GM21390 (cell line): ENCODE measurements at regions not wholly inside any gene's neighbourhood (a gene's known extent, or its start where the extent isn't known, plus 50 kb on each side); places are given as distances from the start of the nearest gene placed in this dataset.
"Not testable (repeated sequence)": the region's sequence is repeated elsewhere in the genome, so short reads cannot be mapped to it uniquely, and the experiment has no call there.

Experiments
- ATAC-seq: cut with Tn5 transposase; IDR thresholded peaks from one replicate; pipeline ENCODE4 v1.9.1; 2021; ENCODE audit not compliant: unreplicated experiment

GRCh38 chr1:214141486-214141885 is 139.5 kb upstream of the SMYD2 start:
- ATAC-seq: no peak

GRCh38 chr1:214143006-214143992 is 137.7 kb upstream of the SMYD2 start:
- ATAC-seq: no peak

- not testable (repeated sequence) for ATAC-seq
These were observed 136.4 kb upstream of the SMYD2 start for GRCh38 chr1:214144521-214144920.

- no peak for ATAC-seq
These were observed 134.4 kb upstream of the SMYD2 start for GRCh38 chr1:214146523-214146922.

DNA sequence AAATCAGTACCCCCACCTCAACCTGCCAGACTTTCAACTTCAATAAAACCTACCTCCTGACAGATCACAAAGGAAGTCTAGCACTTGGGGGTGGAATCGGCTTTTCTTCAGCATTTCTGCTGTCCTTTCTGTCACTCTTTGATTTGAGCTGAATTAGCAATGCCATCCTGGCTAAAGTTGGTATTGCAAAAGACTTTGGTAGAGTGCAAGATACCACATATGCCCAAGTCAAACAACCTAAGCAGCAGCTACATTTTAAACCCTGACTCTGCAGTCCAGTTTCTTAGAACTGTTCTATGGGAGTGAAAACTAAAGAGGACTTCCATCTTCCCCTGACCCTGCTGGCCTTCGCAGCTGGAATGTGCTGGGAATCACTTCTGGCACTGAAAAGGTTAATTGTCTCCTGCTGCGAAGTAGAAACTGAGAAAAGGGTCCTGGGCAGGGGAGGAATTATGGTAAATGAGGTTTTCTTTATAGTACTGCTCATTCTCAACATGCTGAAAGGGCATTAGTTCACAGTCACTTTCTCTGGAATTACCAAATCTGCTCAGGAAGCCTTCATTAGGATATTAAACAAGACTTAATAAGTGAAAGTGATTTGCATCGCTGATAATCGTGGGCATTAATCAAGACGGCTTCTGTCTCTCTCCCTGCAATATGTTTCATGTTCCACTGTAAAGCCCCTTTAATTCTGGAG is 126.2 kb upstream of the SMYD2 start:
- ATAC-seq: no peak

DNA sequence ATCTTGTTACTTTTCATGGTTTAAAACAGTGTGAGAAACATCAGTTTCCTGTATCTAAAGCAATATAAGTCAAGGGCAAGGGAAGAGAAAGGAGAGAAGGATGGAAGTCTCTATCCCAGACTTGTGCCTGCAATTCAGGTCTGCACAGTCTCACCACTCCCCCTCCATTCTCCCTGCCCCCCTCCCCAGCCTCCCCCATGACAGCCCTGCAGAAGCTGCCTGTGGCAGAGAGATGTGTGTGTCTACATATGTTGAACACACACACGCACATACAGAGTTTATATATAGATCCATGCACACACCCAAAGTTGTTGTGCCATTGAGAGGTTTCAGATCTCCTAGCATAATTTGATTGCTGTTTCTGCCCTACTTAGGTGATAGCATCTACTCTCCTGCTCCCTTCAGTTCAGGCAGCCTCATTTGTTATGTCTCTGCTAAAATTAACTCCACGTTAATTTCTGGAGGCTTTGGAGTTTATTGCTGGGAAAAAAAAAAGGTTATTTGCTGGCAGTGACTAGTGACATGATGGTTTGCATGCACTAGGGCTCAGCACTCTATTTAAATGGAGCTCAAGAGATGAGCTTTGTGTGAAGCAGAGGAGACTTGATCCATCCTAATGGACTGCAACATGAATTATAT is 124.9 kb upstream of the SMYD2 start:
- ATAC-seq: no peak

- no peak for ATAC-seq
These were observed 116.8 kb upstream of the SMYD2 start for GRCh38 chr1:214164173-214164572.

DNA sequence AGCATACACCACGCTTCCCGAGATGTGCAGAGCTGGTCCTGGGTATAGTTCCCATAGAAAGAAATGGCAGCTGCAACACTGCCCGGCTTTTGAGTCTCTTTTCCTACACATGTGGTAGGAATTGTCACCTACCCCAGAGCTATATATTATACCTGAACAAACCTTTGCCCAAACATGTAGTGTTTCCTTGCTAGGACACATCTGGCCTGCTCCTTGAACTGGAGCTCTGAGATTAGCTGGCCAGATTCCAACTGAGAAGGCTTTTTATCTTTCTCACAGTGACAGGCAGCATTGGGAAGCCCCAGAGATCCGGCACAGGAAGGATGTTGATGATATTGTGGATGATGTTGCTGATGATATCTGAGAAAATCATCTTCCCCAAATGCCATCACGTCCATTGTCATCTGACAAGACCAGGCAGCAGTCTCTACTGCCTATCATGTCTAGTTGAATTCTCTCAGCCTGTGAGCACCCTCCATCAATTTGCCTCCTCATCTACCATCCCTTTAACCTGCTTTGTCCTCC is 115.0 kb upstream of the SMYD2 start:
- no peak for ATAC-seq

DNA sequence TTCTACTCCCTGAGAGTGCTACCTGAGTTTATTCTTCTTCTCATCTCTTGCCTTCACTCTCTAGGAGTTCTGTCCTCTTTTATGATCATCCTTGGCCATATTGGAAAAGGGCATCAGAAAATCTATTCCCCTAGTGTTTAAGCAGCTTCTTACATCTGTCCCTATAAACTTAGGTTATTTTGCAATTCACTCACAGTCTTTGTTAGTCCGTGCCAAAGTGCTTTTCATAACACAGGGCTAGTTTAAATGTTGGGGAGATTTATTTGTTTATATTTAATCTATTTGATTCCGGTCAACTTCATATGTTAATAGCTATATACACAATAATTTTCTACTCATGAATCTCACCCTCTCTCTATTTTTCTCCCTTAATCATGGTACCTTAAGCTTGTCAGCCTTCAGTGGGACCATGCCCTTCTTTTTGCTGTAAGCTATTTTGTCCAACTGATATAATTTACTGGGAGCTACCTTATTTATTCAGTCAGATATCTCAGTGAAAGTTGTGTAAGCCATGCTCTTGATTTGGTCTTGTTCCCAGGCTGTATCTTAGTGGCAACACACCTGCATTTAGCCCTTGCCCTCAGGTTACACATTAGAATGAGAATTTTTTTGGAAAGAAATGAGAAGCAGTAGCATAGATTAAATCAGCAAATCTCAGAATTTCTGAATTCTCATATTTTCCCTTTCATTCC is 106.3 kb upstream of the SMYD2 start:
- no peak for ATAC-seq

DNA sequence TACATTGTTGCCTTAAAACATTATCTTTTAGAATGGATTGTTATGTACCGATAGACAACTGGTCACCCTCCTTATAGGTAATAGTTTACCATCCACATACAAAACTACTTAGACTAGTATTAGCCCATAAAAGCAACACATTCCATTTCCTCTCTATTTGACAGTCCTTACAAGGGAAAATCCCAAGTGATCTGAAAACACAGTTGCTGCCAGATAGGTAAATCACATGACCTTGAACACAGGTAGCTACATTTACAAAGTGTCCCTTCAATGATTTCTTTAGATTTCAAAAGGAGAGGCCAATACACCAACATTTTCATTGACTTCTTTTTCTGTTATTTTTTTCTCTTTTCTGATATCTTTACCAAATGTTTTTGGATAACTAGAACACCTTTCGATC is 102.9 kb upstream of the SMYD2 start:
- no peak for ATAC-seq

GRCh38 chr1:214184992-214185391 is 96.0 kb upstream of the SMYD2 start:
- no peak for ATAC-seq

DNA sequence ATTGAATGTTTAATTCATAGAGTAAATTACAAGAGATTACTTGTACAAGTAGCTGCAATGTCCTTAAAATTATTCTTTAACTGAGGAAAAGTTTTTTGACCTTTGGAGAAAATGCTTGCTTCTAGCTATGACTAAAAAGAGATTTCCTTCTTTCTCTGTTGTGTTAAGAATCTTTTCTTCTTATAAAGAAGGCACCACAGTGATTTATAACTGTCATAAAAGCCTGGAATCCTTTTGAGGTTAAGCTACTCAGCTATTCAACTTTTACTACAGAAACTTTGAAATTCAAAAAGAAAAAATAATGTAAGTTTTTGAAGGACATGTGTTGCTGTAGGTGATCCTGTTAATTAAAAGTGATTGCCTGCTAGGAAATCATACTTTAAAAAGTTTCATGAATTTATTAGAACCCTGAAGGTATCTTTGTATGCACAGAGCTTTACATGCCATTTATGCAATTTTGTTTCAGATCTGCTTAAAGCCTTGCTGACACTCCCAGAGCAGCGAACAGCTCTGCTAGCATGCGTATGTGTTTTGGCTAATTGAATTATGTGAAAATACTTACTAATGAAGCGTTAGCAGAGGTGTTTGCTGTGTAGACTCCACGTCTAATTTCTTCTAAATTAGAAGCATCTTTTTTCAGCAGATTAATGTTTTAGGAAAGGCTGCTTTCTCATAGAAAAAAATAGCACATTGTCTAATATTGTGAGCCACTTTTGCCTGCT is 94.7 kb upstream of the SMYD2 start:
- ATAC-seq: no peak

- ATAC-seq: no peak
These were observed 93.6 kb upstream of the SMYD2 start for GRCh38 chr1:214187121-214187900.

GRCh38 chr1:214187933-214188332 is 93.0 kb upstream of the SMYD2 start:
- no peak for ATAC-seq

DNA sequence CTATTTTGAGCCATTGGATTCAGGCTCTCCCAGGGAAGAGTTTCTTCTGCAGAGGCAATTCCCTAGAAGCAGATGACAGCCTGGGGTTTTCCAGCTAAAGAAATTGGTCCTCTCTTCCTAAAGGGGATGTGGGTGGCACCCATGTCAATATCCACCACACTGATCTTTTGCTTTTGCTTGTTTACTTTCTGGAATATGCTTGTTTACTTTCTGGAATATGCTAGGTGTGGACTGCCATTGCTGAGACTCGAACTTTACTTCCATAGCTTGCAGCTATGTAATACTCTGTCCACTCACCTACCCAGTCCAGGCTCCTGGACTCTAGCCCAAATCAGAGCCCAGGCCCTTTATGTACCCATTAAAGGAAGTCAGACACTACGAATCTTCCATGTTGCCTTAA is 92.1 kb upstream of the SMYD2 start:
- no peak for ATAC-seq

DNA sequence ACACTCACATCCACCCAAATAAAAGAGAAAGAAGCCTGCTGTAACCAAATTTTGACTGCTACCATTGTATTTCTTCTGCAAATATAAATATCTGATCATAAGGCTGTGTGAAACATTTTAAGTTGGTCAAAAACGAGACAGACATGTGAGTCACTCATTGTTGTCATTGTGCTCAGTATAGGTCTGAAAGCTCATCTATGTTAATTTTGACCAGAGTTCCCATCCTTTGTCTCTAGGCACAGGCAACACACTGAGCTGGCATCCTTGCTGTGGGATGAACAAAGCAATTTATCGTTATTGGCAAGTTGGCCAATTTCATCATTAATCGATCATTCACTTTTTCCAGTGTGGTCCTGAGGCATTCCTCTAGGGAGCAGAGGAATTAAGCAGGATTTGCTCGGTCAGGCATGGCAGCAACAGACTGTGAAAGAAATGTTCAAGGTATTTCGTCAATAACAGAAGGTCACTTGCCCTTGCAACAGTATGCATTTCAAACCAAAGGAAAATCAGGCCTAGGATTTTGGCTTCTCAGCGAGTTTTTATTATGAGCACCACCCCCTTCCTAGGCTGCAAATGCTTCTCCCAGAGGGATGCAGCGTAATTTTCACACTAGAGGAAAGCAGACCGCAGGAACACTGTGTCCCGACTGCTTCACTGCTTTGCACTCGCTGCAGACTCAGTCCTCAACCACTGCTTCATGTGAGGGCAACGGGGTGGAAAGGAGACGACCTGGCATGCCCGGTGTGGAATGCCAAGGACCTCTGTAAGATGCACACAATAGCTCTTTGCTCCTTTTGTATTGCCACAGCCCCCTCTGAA is 87.9 kb upstream of the SMYD2 start:
- no peak for ATAC-seq

GRCh38 chr1:214193691-214194090 is 87.3 kb upstream of the SMYD2 start:
- no peak for ATAC-seq

GRCh38 chr1:214198571-214198970 is 82.4 kb upstream of the SMYD2 start:
- no peak for ATAC-seq

DNA sequence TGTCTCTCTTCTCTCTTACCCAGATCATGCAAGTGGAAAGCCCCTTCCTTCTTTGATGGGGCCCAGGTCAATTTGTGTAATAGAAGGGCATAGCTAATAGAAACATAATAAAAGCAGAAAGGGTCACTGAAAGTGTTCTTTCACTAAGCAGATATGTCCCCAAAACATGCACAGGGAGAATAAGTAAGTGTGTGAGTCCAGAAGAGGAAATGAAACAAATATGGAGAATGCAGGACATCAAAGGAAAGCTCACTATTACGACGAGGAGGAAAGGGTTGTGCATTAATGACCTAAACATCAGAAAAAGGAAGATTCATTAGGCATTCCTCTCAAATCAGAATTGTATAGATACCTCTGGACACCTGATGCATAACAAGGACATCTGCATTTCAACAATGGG is 81.4 kb upstream of the SMYD2 start:
- no peak for ATAC-seq
